GM12892 (cell line): ENCODE measurements at regions not wholly inside any gene's neighbourhood (a gene's known extent, or its start where the extent isn't known, plus 50 kb on each side); places are given as distances from the start of the nearest gene placed in this dataset.

Experiments used
- POLR2A ChIP-seq: IDR thresholded peaks from 2 replicates; pipeline ENCODE4 v1.6.1; 2011; ENCODE audit warnings: low read depth, low read length, control low read depth
- POLR2AphosphoS5 ChIP-seq: IDR thresholded peaks from 2 replicates; pipeline ENCODE4 v1.6.1; 2011; ENCODE audit warnings: low read depth, low read length, control low read depth
- TAF1 ChIP-seq: IDR thresholded peaks from 2 replicates; pipeline ENCODE4 v1.6.1; 2011; ENCODE audit warnings: low read depth, mild to moderate bottlenecking, control low read depth, low read length, borderline replicate concordance

- no peak for TF ChIP-seq POLR2A
- no peak for TF ChIP-seq POLR2AphosphoS5
- no peak for TF ChIP-seq TAF1
These were observed 77.9 kb downstream of the PSMG1 start for GRCh38 chr21:39105341-39105765.
